MCF 10A (cell line): ENCODE measurements at regions not wholly inside any gene's neighbourhood (a gene's known extent, or its start where the extent isn't known, plus 50 kb on each side); places are given as distances from the start of the nearest gene placed in this dataset.

Experiments
- BruUV-seq: library from RNA; stranded (reverse); fragments of 400-500 nt; replicated peaks from 2 replicates; lab custom pipeline; 2021; lab: Mats Ljungman, UMichigan
- CTCF ChIA-PET: fragments of 300-600 bp; sonication (Branson Sonifier 250); formaldehyde crosslinking; extraction: SDS; loops from one replicate; lab custom pipeline; 2021; ENCODE audit warnings: antibody characterized with exemption, inconsistent platforms; lab: Yijun Ruan, JAX
- POLR2A ChIA-PET: fragments of 300-600, 350-650 bp; sonication (Branson Sonifier 250); formaldehyde crosslinking; extraction: SDS; loops from one replicate; lab custom pipeline; 2020; ENCODE audit warnings: antibody characterized with exemption, inconsistent platforms; lab: Yijun Ruan, JAX
- DNase-seq: peaks from one replicate; pipeline ENCODE4 v3.0.0-alpha.2; 2018; ENCODE audit not compliant: unreplicated experiment
- H3K27ac Mint-ChIP-seq: one replicate; pipeline ENCODE4 v1.8.0; 2022; ENCODE audit warnings: mild to moderate bottlenecking, low read depth, mixed read lengths; ENCODE audit not compliant: unreplicated experiment
- H3K27me3 Mint-ChIP-seq: one replicate; pipeline ENCODE4 v1.8.0; 2022; ENCODE audit warnings: mixed read lengths; ENCODE audit not compliant: insufficient read depth, unreplicated experiment
- H3K36me3 Mint-ChIP-seq: one replicate; pipeline ENCODE4 v1.8.0; 2022; ENCODE audit warnings: mild to moderate bottlenecking, moderate library complexity, mixed read lengths; ENCODE audit not compliant: insufficient read depth, unreplicated experiment
- H3K4me1 Mint-ChIP-seq: one replicate; pipeline ENCODE4 v1.8.0; 2022; ENCODE audit warnings: mixed read lengths; ENCODE audit not compliant: insufficient read depth, unreplicated experiment
- H3K4me3 Mint-ChIP-seq: one replicate; pipeline ENCODE4 v1.8.0; 2022; ENCODE audit warnings: mild to moderate bottlenecking, moderate library complexity, mixed read lengths; ENCODE audit not compliant: unreplicated experiment
- H3K9me3 Mint-ChIP-seq: one replicate; pipeline ENCODE4 v1.8.0; 2022; ENCODE audit warnings: mixed read lengths; ENCODE audit not compliant: unreplicated experiment
- intact Hi-C: fragments of 100-400 bp; cut with micrococcal nuclease; formaldehyde crosslinking; loops from 2 replicates; pipeline ENCODE4 v1.14.1; 2022
- TF ChIP-seq, protein P1 (sequence below): fragments of 200-600 bp; IDR thresholded peaks from one replicate; pipeline ENCODE4 v1.8.0; 2022; ENCODE audit warnings: antibody characterized with exemption, mild to moderate bottlenecking; ENCODE audit not compliant: unreplicated experiment

DNA sequence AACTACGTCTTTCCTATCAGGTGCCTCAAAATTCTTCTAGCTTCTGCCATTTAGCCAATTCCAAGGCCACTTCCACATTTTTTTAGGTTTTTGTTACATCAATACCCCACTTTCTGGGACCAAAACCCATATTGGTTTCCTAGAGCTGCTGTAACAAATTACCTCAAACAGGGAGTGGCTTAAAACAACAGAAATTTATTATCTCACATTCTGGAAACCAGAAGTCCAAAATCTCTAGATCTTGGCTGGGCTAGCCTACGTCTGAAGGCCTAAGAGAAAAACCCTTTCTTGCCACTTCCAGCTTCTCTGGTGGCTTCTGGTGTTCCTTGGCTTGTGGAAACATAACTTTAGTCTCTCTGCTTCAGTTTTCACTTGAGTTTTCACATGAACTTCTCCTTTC lies 85.1 kb upstream of the BMPER start:
- BruUV-seq, result no TSS peak
- peaks cover 5% of the 10 kb centered on the region for H3K4me1 Mint-ChIP-seq
- no peak for DNase-seq
- no peaks in the 10 kb centered on the region for H3K9me3 Mint-ChIP-seq
- H3K4me3 Mint-ChIP-seq, result no peak overlapping the region
- ChIA-PET POLR2A (interaction anchor here (0.6 kb wide), 1 partner anchor 12 kb away, joined by 3 read pairs; no protein-coding TSS in a partner anchor), CTCF (interaction anchor here (0.6 kb wide), 1 partner anchor 113 kb away, joined by 3 read pairs; no protein-coding TSS in a partner anchor)
- no peaks in the 10 kb centered on the region for H3K36me3 Mint-ChIP-seq
- intact Hi-C loops, result no loop called here
- no peaks in the 10 kb centered on the region for H3K27me3 Mint-ChIP-seq
- TF ChIP-seq, protein P1, sequence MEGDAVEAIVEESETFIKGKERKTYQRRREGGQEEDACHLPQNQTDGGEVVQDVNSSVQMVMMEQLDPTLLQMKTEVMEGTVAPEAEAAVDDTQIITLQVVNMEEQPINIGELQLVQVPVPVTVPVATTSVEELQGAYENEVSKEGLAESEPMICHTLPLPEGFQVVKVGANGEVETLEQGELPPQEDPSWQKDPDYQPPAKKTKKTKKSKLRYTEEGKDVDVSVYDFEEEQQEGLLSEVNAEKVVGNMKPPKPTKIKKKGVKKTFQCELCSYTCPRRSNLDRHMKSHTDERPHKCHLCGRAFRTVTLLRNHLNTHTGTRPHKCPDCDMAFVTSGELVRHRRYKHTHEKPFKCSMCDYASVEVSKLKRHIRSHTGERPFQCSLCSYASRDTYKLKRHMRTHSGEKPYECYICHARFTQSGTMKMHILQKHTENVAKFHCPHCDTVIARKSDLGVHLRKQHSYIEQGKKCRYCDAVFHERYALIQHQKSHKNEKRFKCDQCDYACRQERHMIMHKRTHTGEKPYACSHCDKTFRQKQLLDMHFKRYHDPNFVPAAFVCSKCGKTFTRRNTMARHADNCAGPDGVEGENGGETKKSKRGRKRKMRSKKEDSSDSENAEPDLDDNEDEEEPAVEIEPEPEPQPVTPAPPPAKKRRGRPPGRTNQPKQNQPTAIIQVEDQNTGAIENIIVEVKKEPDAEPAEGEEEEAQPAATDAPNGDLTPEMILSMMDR, result no peak
- no peak overlapping the region for H3K27ac Mint-ChIP-seq

DNA sequence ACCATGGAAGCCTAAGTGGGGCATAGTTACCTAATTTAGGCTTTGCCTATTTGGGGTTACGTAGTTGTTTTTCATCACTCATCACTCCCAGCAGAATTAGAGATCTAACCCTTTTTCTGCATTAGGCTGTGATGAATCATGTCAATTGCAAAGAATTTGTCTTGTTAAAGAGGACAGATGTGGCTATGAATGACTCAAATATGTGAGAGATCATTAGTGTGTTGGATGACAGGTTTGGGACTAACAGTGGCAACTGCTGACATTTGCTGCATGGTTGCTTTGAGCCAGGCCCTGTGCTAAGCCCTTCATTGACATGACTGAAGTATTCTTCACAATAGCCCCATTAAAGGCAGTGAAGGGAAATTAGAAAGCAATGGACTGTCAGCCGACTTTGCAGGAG lies 83.4 kb upstream of the BMPER start:
- Mint-ChIP-seq H3K27ac (no peak overlapping the region), H3K27me3 (no peaks in the 10 kb centered on the region), H3K4me1 (peaks cover 5% of the 10 kb centered on the region), H3K9me3 (no peaks in the 10 kb centered on the region), H3K36me3 (no peaks in the 10 kb centered on the region), H3K4me3 (no peak overlapping the region)
- TF ChIP-seq, protein P1, result no peak
- POLR2A ChIA-PET, result no interaction called here
- CTCF ChIA-PET, result interaction anchor here (0.5 to 1.2 kb wide), 3 partner anchors 17 to 79 kb away, joined by 3 to 5 read pairs (median 3); no protein-coding TSS in a partner anchor
- intact Hi-C loops, result no loop called here
- no peak for DNase-seq
- no TSS peak for BruUV-seq

GRCh38 chr7:33823913-33824312 lies 81.4 kb upstream of the BMPER start:
- DNase-seq, result no peak
- H3K9me3 Mint-ChIP-seq, result no peaks in the 10 kb centered on the region
- TF ChIP-seq, protein P1, result no peak
- no peak overlapping the region for H3K4me3 Mint-ChIP-seq
- intact Hi-C loops, result no loop called here
- H3K27me3 Mint-ChIP-seq, result no peaks in the 10 kb centered on the region
- peaks cover 5% of the 10 kb centered on the region for H3K4me1 Mint-ChIP-seq
- no peak overlapping the region for H3K27ac Mint-ChIP-seq
- POLR2A ChIA-PET, result no interaction called here
- CTCF ChIA-PET, result interaction anchor here (0.5 to 0.9 kb wide), 3 partner anchors 16 to 1601 kb away, joined by 3 to 4 read pairs (median 3); no protein-coding TSS in a partner anchor
- no peaks in the 10 kb centered on the region for H3K36me3 Mint-ChIP-seq
- BruUV-seq, result no TSS peak

DNA sequence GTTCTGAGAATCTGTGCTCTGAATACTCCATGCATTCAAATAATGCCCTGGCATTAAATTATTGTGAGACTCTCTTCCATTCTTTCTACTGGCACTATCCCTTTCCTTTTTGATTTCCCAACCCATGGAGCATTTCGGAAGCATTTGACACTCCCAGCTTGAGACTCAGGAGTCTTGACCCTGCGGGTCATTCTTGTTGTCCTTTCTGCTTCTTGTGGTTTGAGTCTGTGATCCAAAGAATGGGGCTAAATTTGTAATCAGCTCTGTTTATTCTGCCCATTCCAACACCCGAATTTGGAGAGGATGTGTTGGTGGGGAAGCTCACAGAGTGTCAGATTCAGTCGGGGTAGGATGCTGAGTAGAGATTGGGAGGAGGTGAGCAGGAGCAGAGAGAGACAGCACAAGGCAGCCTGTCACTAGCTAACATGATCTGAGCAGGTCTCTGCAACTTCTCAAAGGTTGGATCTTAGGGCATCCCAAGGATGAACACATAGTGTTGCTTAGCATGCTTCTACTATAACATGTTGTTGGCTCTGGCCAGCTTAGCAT lies 80.4 kb upstream of the BMPER start:
- peak; percentile 65 for DNase-seq
- BruUV-seq, result no TSS peak
- peaks cover 7% of the 10 kb centered on the region for H3K4me1 Mint-ChIP-seq
- no peaks in the 10 kb centered on the region for H3K27me3 Mint-ChIP-seq
- POLR2A ChIA-PET, result no interaction called here
- H3K27ac Mint-ChIP-seq, result no peak overlapping the region
- CTCF ChIA-PET, result interaction anchor here (0.7 to 0.9 kb wide), 3 partner anchors 30 to 71 kb away, joined by 3 read pairs; no protein-coding TSS in a partner anchor
- TF ChIP-seq, protein P1, result no peak
- H3K36me3 Mint-ChIP-seq, result no peaks in the 10 kb centered on the region
- no peaks in the 10 kb centered on the region for H3K9me3 Mint-ChIP-seq
- no peak overlapping the region for H3K4me3 Mint-ChIP-seq
- intact Hi-C loops, result no loop called here
